GM12873 (cell line): ENCODE measurements at regions not wholly inside any gene's neighbourhood (a gene's known extent, or its start where the extent isn't known, plus 50 kb on each side); places are given as distances from the start of the nearest gene placed in this dataset.

ENCODE experiments used
- CTCF ChIP-seq: IDR thresholded peaks from 2 replicates; pipeline ENCODE4 v1.5.1; 2012; ENCODE audit warnings: low read depth, mild to moderate bottlenecking, moderate library complexity, low read length, control low read depth; ENCODE audit not compliant: insufficient read depth; ENCODE audit errors: missing control alignments

- TF ChIP-seq CTCF, result no peak
Measured at GRCh38 chr15:81524496-81524895, 150.5 kb upstream of the TMC3 start.

GRCh38 chr15:81523867-81524266 lies 149.9 kb upstream of the TMC3 start:
- no peak for TF ChIP-seq CTCF

- TF ChIP-seq CTCF, result no peak
Measured at GRCh38 chr15:81520480-81520879, 146.5 kb upstream of the TMC3 start.

GRCh38 chr15:81516461-81516860 lies 142.4 kb upstream of the TMC3 start:
- no peak for TF ChIP-seq CTCF

GRCh38 chr15:81516012-81516411 lies 142.0 kb upstream of the TMC3 start:
- TF ChIP-seq CTCF, result no peak

- TF ChIP-seq CTCF, result no peak
Measured at GRCh38 chr15:81514725-81515124, 140.7 kb upstream of the TMC3 start.

- no peak for TF ChIP-seq CTCF
Measured at GRCh38 chr15:81511138-81511537, 137.1 kb upstream of the TMC3 start.

GRCh38 chr15:81507831-81508230 lies 133.8 kb upstream of the TMC3 start:
- no peak for TF ChIP-seq CTCF
